ENCODE measurements at regions not wholly inside any gene's neighbourhood (a gene's known extent, or its start where the extent isn't known, plus 50 kb on each side); places are given as distances from the start of the nearest gene placed in this dataset.

DNA sequence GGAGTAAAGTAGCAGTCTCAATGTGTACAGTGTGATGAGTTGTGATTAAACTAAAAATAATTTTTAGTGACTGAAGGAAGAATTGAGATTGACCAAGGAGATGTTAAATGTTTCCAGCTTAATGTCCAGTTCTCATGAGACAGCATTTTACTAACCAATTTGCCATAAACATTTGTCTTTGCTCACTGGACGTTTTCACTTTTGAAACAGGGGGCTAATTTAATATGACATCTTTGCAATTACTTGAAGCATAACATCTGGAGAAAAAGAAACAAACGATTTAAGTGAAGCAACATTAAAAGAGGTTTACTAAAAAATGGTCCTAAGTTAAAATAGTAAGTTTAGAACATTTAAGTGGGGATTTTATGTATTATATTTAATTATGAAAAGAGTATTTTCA lies 443.8 kb downstream of the BCKDHB start:
- Histone ChIP-seq H3K9ac (ENCODE audit: insufficient read length) (no peak overlapping the region), H3K27ac (no peak overlapping the region), H3K4me3 (no peak overlapping the region), H3K9me3 (ENCODE audit: low read depth, low read length) (peaks cover 7% of the 10 kb centered on the region; the same call in 1 of the 2 replicates), H3K36me3 (ENCODE audit: insufficient read depth, low read length) (no peaks in the 10 kb centered on the region)
- no peak for TF ChIP-seq FOXP2 (optimal IDR thresholded peaks at IDR 0.05; ENCODE audit: control extremely low read depth, extremely low read length, insufficient read depth)
- no peak for TF ChIP-seq EZH2 (IDR thresholded peaks at IDR 0.05)
- no peak for TF ChIP-seq POLR2AphosphoS5 (IDR thresholded peaks at IDR 0.05; ENCODE audit: borderline replicate concordance, low read depth, low read length)
- DNase-seq (ENCODE audit: low read depth, low spot score): no peak

DNA sequence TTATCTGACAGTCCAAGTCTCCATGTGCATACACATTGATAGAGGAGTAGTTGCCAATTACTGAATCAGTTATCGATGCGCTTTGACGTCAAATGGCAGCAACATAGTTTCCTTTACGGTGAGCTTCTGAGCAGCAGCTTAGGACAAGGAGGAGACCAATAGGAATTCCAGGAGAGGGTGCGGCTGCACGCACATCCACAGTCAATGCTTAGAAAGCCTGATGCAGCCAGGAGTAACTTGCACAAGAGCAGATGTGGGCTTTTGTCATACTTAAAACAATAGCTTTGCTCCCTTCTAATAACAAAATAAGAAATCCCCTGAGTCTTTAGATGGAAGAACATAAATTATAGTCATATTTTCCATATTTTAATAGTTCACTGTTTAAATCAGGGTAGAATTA lies 442.1 kb downstream of the BCKDHB start:
- Histone ChIP-seq H3K9ac (ENCODE audit: insufficient read length) (no peak overlapping the region), H3K27ac (no peak overlapping the region), H3K36me3 (ENCODE audit: insufficient read depth, low read length) (no peaks in the 10 kb centered on the region), H3K4me3 (no peak overlapping the region), H3K9me3 (ENCODE audit: low read depth, low read length) (peaks cover 7% of the 10 kb centered on the region; the same call in 1 of the 2 replicates)
- TF ChIP-seq POLR2AphosphoS5 (IDR thresholded peaks at IDR 0.05; ENCODE audit: borderline replicate concordance, low read depth, low read length) (no peak), FOXP2 (optimal IDR thresholded peaks at IDR 0.05; ENCODE audit: control extremely low read depth, extremely low read length, insufficient read depth) (no peak), EZH2 (IDR thresholded peaks at IDR 0.05) (no peak)
- DNase-seq (ENCODE audit: low read depth, low spot score): no peak

GRCh38 chr6:80547827-80548226 lies 441.4 kb downstream of the BCKDHB start:
- Histone ChIP-seq H3K4me3 (no peak overlapping the region), H3K9me3 (ENCODE audit: low read depth, low read length) (peaks cover 7% of the 10 kb centered on the region; the same call in 1 of the 2 replicates), H3K36me3 (ENCODE audit: insufficient read depth, low read length) (no peaks in the 10 kb centered on the region), H3K9ac (ENCODE audit: insufficient read length) (no peak overlapping the region), H3K27ac (no peak overlapping the region)
- no peak for DNase-seq (ENCODE audit: low read depth, low spot score)
- TF ChIP-seq EZH2 (IDR thresholded peaks at IDR 0.05) (no peak), POLR2AphosphoS5 (IDR thresholded peaks at IDR 0.05; ENCODE audit: borderline replicate concordance, low read depth, low read length) (no peak), FOXP2 (optimal IDR thresholded peaks at IDR 0.05; ENCODE audit: control extremely low read depth, extremely low read length, insufficient read depth) (no peak)

DNA sequence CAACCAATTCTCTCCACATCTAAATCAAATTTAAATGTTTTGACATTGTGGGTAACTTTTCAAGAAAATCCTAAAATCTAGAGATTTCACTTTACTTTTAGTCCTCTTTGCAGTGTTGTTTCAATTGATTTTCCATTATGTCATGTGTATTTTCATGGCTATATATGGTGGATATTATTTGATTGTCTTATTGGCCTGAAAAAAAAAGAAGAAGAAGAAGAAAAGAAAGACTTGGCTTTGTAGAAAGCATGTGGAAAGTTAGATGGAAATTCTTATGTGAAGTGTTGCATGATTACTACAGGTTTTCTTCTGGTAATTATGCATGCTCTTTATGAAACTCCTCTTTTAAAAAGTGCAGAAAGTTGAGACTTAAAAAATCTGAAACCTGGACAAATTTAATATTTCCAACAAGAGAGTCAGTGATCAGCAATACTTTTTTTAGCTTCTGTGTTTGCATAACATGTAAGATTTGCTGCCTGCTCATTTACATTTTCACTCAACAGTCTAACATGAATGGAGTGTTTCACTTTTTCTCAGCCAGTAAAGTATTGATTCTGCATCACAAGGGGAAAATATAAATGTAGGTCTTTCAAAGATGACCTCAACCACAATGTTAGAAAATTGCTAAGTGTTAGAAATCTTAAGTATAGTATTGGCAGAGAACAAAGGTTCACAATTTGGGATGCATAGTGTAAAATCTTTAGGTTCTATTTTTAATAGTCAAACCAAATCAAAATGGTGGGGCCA lies 438.7 kb downstream of the BCKDHB start:
- Histone ChIP-seq H3K4me3 (no peak overlapping the region), H3K36me3 (ENCODE audit: insufficient read depth, low read length) (no peaks in the 10 kb centered on the region), H3K9ac (ENCODE audit: insufficient read length) (no peak overlapping the region), H3K27ac (no peak overlapping the region), H3K9me3 (ENCODE audit: low read depth, low read length) (no peaks in the 10 kb centered on the region)
- no peak for DNase-seq (ENCODE audit: low read depth, low spot score)
- TF ChIP-seq EZH2 (IDR thresholded peaks at IDR 0.05) (no peak), POLR2AphosphoS5 (IDR thresholded peaks at IDR 0.05; ENCODE audit: borderline replicate concordance, low read depth, low read length) (no peak), FOXP2 (optimal IDR thresholded peaks at IDR 0.05; ENCODE audit: control extremely low read depth, extremely low read length, insufficient read depth) (no peak)

- H3K4me3 ChIP-seq: no peak overlapping the region
- H3K9me3 ChIP-seq (ENCODE audit: low read depth, low read length): no peaks in the 10 kb centered on the region
- no peaks in the 10 kb centered on the region for H3K36me3 ChIP-seq (ENCODE audit: insufficient read depth, low read length)
- TF ChIP-seq FOXP2 (optimal IDR thresholded peaks at IDR 0.05; ENCODE audit: control extremely low read depth, extremely low read length, insufficient read depth) (no peak), EZH2 (IDR thresholded peaks at IDR 0.05) (no peak), POLR2AphosphoS5 (IDR thresholded peaks at IDR 0.05; ENCODE audit: borderline replicate concordance, low read depth, low read length) (no peak)
- H3K27ac ChIP-seq: no peak overlapping the region
- H3K9ac ChIP-seq (ENCODE audit: insufficient read length): no peak overlapping the region
- no peak for DNase-seq (ENCODE audit: low read depth, low spot score)
Observed at GRCh38 chr6:80544555-80544954, 438.1 kb downstream of the BCKDHB start.

DNA sequence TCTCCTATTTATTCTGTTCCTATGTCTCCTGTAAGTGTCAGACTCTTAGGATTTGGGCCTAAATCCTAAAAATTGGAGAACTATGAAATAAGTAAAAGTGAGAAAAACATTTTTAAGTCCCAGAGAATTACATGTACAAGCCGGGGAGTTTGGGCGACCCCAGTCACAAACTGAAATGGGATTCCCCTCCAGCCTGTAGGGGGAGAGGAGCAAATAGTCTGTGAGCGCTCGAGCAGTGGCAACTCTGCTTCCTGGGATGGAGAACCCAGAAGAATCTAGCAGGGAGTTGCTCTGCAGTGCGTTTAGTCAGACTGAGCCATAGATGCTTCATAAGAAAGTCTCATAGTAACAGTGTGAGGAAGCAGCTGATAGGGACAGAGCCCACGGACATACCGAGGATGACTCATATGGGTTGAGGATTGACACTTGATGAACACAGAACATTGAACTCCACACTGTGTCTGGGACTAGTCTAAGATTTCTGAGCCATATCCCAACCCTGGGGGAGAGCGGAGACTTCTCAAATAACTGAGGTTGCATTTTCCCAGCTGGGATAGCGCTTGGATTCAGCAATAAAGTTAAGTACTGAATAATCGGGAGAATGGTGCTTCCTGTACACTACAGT lies 437.2 kb downstream of the BCKDHB start:
- TF ChIP-seq EZH2 (IDR thresholded peaks at IDR 0.05) (no peak), FOXP2 (optimal IDR thresholded peaks at IDR 0.05; ENCODE audit: control extremely low read depth, extremely low read length, insufficient read depth) (no peak), POLR2AphosphoS5 (IDR thresholded peaks at IDR 0.05; ENCODE audit: borderline replicate concordance, low read depth, low read length) (no peak)
- H3K4me3 ChIP-seq: no peak overlapping the region
- DNase-seq (ENCODE audit: low read depth, low spot score): no peak
- no peak overlapping the region for H3K9ac ChIP-seq (ENCODE audit: insufficient read length)
- H3K9me3 ChIP-seq (ENCODE audit: low read depth, low read length): no peaks in the 10 kb centered on the region
- no peak overlapping the region for H3K27ac ChIP-seq
- H3K36me3 ChIP-seq (ENCODE audit: insufficient read depth, low read length): no peaks in the 10 kb centered on the region

DNA sequence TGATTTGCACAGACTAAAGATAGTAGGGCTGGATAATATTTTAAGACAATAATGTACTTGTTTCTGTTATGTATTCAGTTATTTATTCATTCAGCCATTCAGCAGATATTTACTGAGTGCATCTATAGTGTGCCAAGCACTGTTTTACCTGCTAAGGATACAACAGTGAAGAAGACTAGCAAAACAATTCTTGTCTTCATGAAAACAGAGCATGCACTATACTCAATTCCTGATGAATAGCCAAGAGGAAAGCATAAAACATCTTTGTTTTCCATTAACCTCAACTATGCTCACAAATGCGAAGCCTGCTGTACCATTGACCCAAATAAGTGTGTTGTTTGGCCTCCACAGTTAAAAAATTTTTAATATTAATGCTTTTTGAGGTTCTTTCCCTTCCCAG lies 436.7 kb downstream of the BCKDHB start:
- Histone ChIP-seq H3K9me3 (ENCODE audit: low read depth, low read length) (no peaks in the 10 kb centered on the region), H3K36me3 (ENCODE audit: insufficient read depth, low read length) (no peaks in the 10 kb centered on the region), H3K27ac (no peak overlapping the region), H3K9ac (ENCODE audit: insufficient read length) (no peak overlapping the region), H3K4me3 (no peak overlapping the region)
- no peak for DNase-seq (ENCODE audit: low read depth, low spot score)
- TF ChIP-seq EZH2 (IDR thresholded peaks at IDR 0.05) (no peak), FOXP2 (optimal IDR thresholded peaks at IDR 0.05; ENCODE audit: control extremely low read depth, extremely low read length, insufficient read depth) (no peak), POLR2AphosphoS5 (IDR thresholded peaks at IDR 0.05; ENCODE audit: borderline replicate concordance, low read depth, low read length) (no peak)

- no peak for DNase-seq (ENCODE audit: low read depth, low spot score)
- Histone ChIP-seq H3K9me3 (ENCODE audit: low read depth, low read length) (no peaks in the 10 kb centered on the region), H3K9ac (ENCODE audit: insufficient read length) (no peak overlapping the region), H3K4me3 (no peak overlapping the region), H3K36me3 (ENCODE audit: insufficient read depth, low read length) (no peaks in the 10 kb centered on the region), H3K27ac (no peak overlapping the region)
- no peak for TF ChIP-seq POLR2AphosphoS5 (IDR thresholded peaks at IDR 0.05; ENCODE audit: borderline replicate concordance, low read depth, low read length)
- TF ChIP-seq EZH2 (IDR thresholded peaks at IDR 0.05): no peak
- no peak for TF ChIP-seq FOXP2 (optimal IDR thresholded peaks at IDR 0.05; ENCODE audit: control extremely low read depth, extremely low read length, insufficient read depth)
Observed at GRCh38 chr6:80541886-80542285, 435.4 kb downstream of the BCKDHB start.
